ENCODE measurements at regions not wholly inside any gene's neighbourhood (a gene's known extent, or its start where the extent isn't known, plus 50 kb on each side); places are given as distances from the start of the nearest gene placed in this dataset.

DNA sequence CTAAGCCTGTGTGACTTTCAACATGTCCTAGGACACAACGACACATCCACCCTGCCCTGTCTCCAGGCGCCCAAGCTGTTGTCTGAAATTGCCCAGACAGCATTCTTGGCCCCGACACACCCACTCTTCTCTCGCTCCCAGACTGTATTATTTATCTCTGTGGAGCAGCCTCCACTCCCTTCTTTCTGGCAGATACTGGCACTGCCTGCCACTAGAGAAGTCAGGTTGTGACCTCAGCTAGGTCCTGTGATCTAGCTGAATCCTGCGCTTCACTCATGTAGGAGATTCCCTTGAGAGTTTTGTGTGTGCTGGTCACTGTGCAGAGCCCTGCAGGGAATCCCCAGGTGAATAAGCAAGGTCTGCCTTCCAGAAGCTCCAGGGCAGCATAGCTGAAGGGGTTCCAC is 77.1 kb upstream of the TNP1 start:
- TF ChIP-seq POLR2AphosphoS5 (IDR thresholded peaks at IDR 0.05; ENCODE audit: borderline replicate concordance, low read depth, low read length) (no peak), EZH2 (IDR thresholded peaks at IDR 0.05) (no peak)

Measured in SK-N-MC (cell line).